PC-9 (cell line): ENCODE measurements at regions not wholly inside any gene's neighbourhood (a gene's known extent, or its start where the extent isn't known, plus 50 kb on each side); places are given as distances from the start of the nearest gene placed in this dataset.
A peak's percentile ranks its signal among the peaks of the same experiment; 100 is the strongest.

Experiments used
- BruUV-seq: library from RNA; stranded (reverse); fragments of 400-500 nt; replicated peaks from 2 replicates; lab custom pipeline; 2021; lab: Mats Ljungman, UMichigan
- CTCF ChIA-PET: fragments of 300-600 bp; sonication (Branson Sonifier 250); formaldehyde crosslinking; loops from one replicate; lab custom pipeline; 2022; ENCODE audit warnings: antibody characterized with exemption; lab: Charles Lee
- POLR2A ChIA-PET: fragments of 300-600 bp; sonication (Branson Sonifier 250); formaldehyde crosslinking; loops from one replicate; lab custom pipeline; 2022; ENCODE audit warnings: antibody characterized with exemption; ENCODE audit not compliant: unreplicated experiment; lab: Charles Lee
- DNase-seq, 2 experiments: peaks; one replicate each; pipeline versions ENCODE4 v3.0.0 to v3.0.0-alpha.2; 2015 to 2022; ENCODE audit warnings: mixed read lengths in 1 of 2
- H2AFZ ChIP-seq: fragments of 200-600 bp; sonication (generic); 2 replicates; pipeline ENCODE4 v1.8.1; 2017; ENCODE audit warnings: antibody characterized with exemption
- H3F3A ChIP-seq: fragments of 200-600 bp; sonication (generic); 2 replicates; pipeline ENCODE4 v1.8.1; 2017; ENCODE audit warnings: antibody characterized with exemption, mild to moderate bottlenecking, low read depth; ENCODE audit not compliant: insufficient read depth
- H3K27ac ChIP-seq: fragments of 200-600 bp; sonication (generic); 2 replicates; pipeline ENCODE4 v1.6.1; 2016; ENCODE audit warnings: mixed run types
- H3K27me3 ChIP-seq: fragments of 200-600 bp; sonication (generic); 2 replicates; pipeline ENCODE4 v1.6.1; 2016; ENCODE audit warnings: low read depth, mixed run types; ENCODE audit not compliant: insufficient read depth
- H3K36me3 ChIP-seq: fragments of 200-600 bp; sonication (generic); 2 replicates; pipeline ENCODE4 v1.6.1; 2016; ENCODE audit warnings: low read depth, mixed run types
- H3K4me1 ChIP-seq: fragments of 200-600 bp; sonication (generic); replicated peaks from 2 replicates; pipeline ENCODE4 v1.6.1; 2016; ENCODE audit warnings: mixed run types; ENCODE audit not compliant: insufficient read depth
- H3K4me2 ChIP-seq: fragments of 200-600 bp; sonication (generic); 2 replicates; pipeline ENCODE4 v1.6.1; 2017; ENCODE audit warnings: mixed run types
- H3K4me3 ChIP-seq: fragments of 200-600 bp; sonication (generic); 2 replicates; pipeline ENCODE4 v1.6.1; 2016; ENCODE audit warnings: mixed run types
- H3K79me2 ChIP-seq: fragments of 200-600 bp; sonication (generic); 2 replicates; pipeline ENCODE4 v1.6.1; 2017; ENCODE audit warnings: low read depth, mixed run types
- H3K9me2 ChIP-seq: fragments of 200-600 bp; sonication (generic); 2 replicates; pipeline ENCODE4 v1.8.1; 2017; ENCODE audit warnings: mild to moderate bottlenecking; ENCODE audit not compliant: insufficient read depth
- H3K9me3 ChIP-seq: fragments of 200-600 bp; sonication (generic); 2 replicates; pipeline ENCODE4 v1.8.1; 2016; ENCODE audit warnings: low read depth; ENCODE audit not compliant: insufficient read depth
- H4K20me1 ChIP-seq: fragments of 200-600 bp; sonication (generic); 2 replicates; pipeline ENCODE4 v1.8.1; 2017; ENCODE audit not compliant: insufficient read depth
- CTCF ChIP-seq: fragments of 200-600 bp; sonication (generic); conservative IDR thresholded peaks from 2 replicates; pipeline ENCODE4 v1.6.1; 2017; ENCODE audit warnings: mixed run types, antibody characterized with exemption, mild to moderate bottlenecking, moderate library complexity
- EZH2 ChIP-seq: fragments of 200-600 bp; sonication (generic); IDR thresholded peaks from 2 replicates; pipeline ENCODE4 v1.8.0; 2017; ENCODE audit warnings: antibody characterized with exemption, low read depth
- intact Hi-C: fragments of 100-400 bp; cut with micrococcal nuclease; formaldehyde crosslinking; loops from one replicate; pipeline ENCODE4 v1.10.0; 2022; ENCODE audit not compliant: unreplicated experiment

GRCh38 chr7:28231176-28231575, 50.6 kb upstream of the JAZF1 start:
- BruUV-seq = no TSS peak
- Histone ChIP-seq H3K79me2 (no peaks in the 10 kb centered on the region), H2AFZ (no peak overlapping the region), H3K4me3 (no peak overlapping the region), H3F3A (no peaks in the 10 kb centered on the region), H3K27ac (no peak overlapping the region), H3K9me3 (no peaks in the 10 kb centered on the region), H4K20me1 (no peaks in the 10 kb centered on the region), H3K4me2 (no peak overlapping the region), H3K36me3 (no peaks in the 10 kb centered on the region), H3K27me3 (no peaks in the 10 kb centered on the region), H3K4me1 (no peaks in the 10 kb centered on the region), H3K9me2 (no peaks in the 10 kb centered on the region)
- ChIA-PET CTCF (no interaction called here), POLR2A (no interaction called here)
- no peak for DNase-seq
- no peak for TF ChIP-seq CTCF
- TF ChIP-seq EZH2 = no peak
- intact Hi-C loops = no loop called here

- H3K79me2 ChIP-seq = no peaks in the 10 kb centered on the region
- no peak overlapping the region for H3K4me3 ChIP-seq
- H3K9me3 ChIP-seq = no peaks in the 10 kb centered on the region
- no peaks in the 10 kb centered on the region for H3K27me3 ChIP-seq
- TF ChIP-seq EZH2 (no peak), CTCF (no peak)
- H4K20me1 ChIP-seq = no peaks in the 10 kb centered on the region
- POLR2A ChIA-PET = no interaction called here
- intact Hi-C loops = no loop called here
- H3K4me2 ChIP-seq = no peak overlapping the region
- H3K4me1 ChIP-seq = no peaks in the 10 kb centered on the region
- CTCF ChIA-PET = no interaction called here
- H3K27ac ChIP-seq = no peak overlapping the region
- H3K9me2 ChIP-seq = no peaks in the 10 kb centered on the region
- no peaks in the 10 kb centered on the region for H3K36me3 ChIP-seq
- BruUV-seq = no TSS peak
- H2AFZ ChIP-seq = no peak overlapping the region
- H3F3A ChIP-seq = no peaks in the 10 kb centered on the region
- DNase-seq = no peak
Observed at GRCh38 chr7:28236560-28236959, 56.0 kb upstream of the JAZF1 start.

- POLR2A ChIA-PET = no interaction called here
- no TSS peak for BruUV-seq
- H3K4me3 ChIP-seq = no peak overlapping the region
Observed at GRCh38 chr7:28237363-28237762, 56.8 kb upstream of the JAZF1 start.

More at GRCh38 chr7:28237363-28237762, 56.8 kb upstream of the JAZF1 start:
- Histone ChIP-seq H3K27me3 (no peaks in the 10 kb centered on the region), H3K9me2 (no peaks in the 10 kb centered on the region), H3K27ac (no peak overlapping the region), H3K36me3 (no peaks in the 10 kb centered on the region), H3F3A (no peaks in the 10 kb centered on the region), H3K79me2 (no peaks in the 10 kb centered on the region), H3K4me2 (no peak overlapping the region), H3K9me3 (no peaks in the 10 kb centered on the region), H2AFZ (no peak overlapping the region), H4K20me1 (no peaks in the 10 kb centered on the region), H3K4me1 (no peaks in the 10 kb centered on the region)
- CTCF ChIA-PET = no interaction called here
- intact Hi-C loops = no loop called here
- peak in 1 of 2 experiments; percentile 26 for DNase-seq
- TF ChIP-seq EZH2 (no peak), CTCF (no peak)
